Left lung (tissue), 4 donors: ENCODE measurements at regions not wholly inside any gene's neighbourhood (a gene's known extent, or its start where the extent isn't known, plus 50 kb on each side); places are given as distances from the start of the nearest gene placed in this dataset.

Experiments
- ATAC-seq: fragments of 200-7000 bp; cut with Tn5 transposase; one replicate; pipeline ENCODE4 v1.9.1; 2020; ENCODE audit warnings: moderate library complexity
- DNase-seq, 4 donors: peaks; one replicate each; pipeline ENCODE4 v3.0.0-alpha.2; 2013 to 2020
- H3K27ac ChIP-seq, 2 donors: fragments of 200-600 bp; sonication (generic) in 1 of 2; one replicate each; pipeline versions ENCODE4 v1.5.0 to v1.8.0; 2020 to 2021
- H3K27me3 ChIP-seq, 2 donors: fragments of 200-600 bp; sonication (generic) in 1 of 2; one replicate each; pipeline versions ENCODE4 v1.5.0 to v1.8.0; 2020 to 2021
- H3K36me3 ChIP-seq, 2 donors: fragments of 200-600 bp; sonication (generic) in 1 of 2; one replicate each; pipeline versions ENCODE4 v1.5.0 to v1.8.0; 2020 to 2021
- H3K4me1 ChIP-seq, 2 donors: fragments of 200-600 bp; one replicate each; pipeline ENCODE4 v1.8.0; 2021
- H3K4me3 ChIP-seq, 2 donors: fragments of 200-600 bp; sonication (generic) in 1 of 2; one replicate each; pipeline versions ENCODE4 v1.5.0 to v1.8.0; 2020 to 2021; ENCODE audit warnings: mild to moderate bottlenecking in 1 of 2
- H3K9me3 ChIP-seq, 2 donors: fragments of 200-600 bp; sonication (generic) in 1 of 2; one replicate each; pipeline versions ENCODE4 v1.5.0 to v1.8.0; 2020 to 2021
- CTCF ChIP-seq, 2 donors: fragments of 200-600 bp; sonication (generic) in 1 of 2; IDR thresholded peaks; one replicate each; pipeline versions ENCODE4 v1.5.0 to v1.8.0; 2021; ENCODE audit warnings: antibody characterized with exemption in 2 of 2
- intact Hi-C, 2 donors: fragments of 100-400 bp; cut with DNase I; formaldehyde crosslinking; loops; one replicate each; pipeline versions ENCODE4 v1.11.2 to v1.14.2; 2022
- donor health status: DM: no; HTN: yes; CAD: no.
- donor health status: DM: no; HTN: no; CAD: no.

GRCh38 chr13:112202266-112202665 is 135.3 kb downstream of the SOX1 start:
- intact Hi-C loops, result no loop called here
- ATAC-seq, result no peak
- TF ChIP-seq CTCF (IDR thresholded peaks at IDR 0.05), result no peak

DNA sequence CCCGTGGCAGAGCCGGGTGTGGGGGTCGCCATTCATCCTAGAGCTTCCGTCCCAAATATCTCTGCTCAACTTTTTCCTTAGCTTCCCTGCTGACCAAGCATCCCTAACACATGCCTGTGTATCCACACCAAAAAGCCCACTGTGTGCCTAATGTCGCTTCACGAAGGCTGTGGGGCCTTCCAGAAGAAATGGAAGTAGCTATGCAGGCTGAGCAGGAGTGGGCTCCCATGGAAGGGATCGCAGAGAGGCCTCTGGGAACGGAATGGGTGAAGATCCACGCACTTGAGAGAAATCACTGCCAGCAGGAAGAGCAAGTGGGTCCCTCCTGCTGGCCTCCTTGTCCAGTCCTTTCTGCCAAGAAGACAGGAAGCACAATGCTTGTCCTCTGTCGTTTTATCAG is 136.0 kb downstream of the SOX1 start:
- DNase-seq (no peak), ATAC-seq (no peak)
- Histone ChIP-seq H3K4me3 (no peak overlapping the region), H3K4me1 (peaks cover 0 to 7% of the 10 kb centered on the region in 2 donors), H3K9me3 (no peaks in the 10 kb centered on the region), H3K27me3 (peaks cover 21 to 78% of the 10 kb centered on the region in 2 donors), H3K36me3 (no peaks in the 10 kb centered on the region), H3K27ac (no peak overlapping the region)
- intact Hi-C loops, result no loop called here
- no peak for TF ChIP-seq CTCF (IDR thresholded peaks at IDR 0.05)

More at GRCh38 chr13:112202266-112202665, 135.3 kb downstream of the SOX1 start:
- DNase-seq, result no peak
- no peaks in the 10 kb centered on the region for H3K9me3 ChIP-seq
- peaks cover 0 to 7% of the 10 kb centered on the region in 2 donors for H3K4me1 ChIP-seq
- no peak overlapping the region for H3K4me3 ChIP-seq
- H3K27me3 ChIP-seq, result peaks cover 21 to 71% of the 10 kb centered on the region in 2 donors
- H3K27ac ChIP-seq, result no peak overlapping the region
- no peaks in the 10 kb centered on the region for H3K36me3 ChIP-seq

GRCh38 chr13:112203614-112204013 is 136.7 kb downstream of the SOX1 start:
- H3K4me3 ChIP-seq, result no peak overlapping the region
- H3K36me3 ChIP-seq, result no peaks in the 10 kb centered on the region
- TF ChIP-seq CTCF (IDR thresholded peaks at IDR 0.05), result no peak
- intact Hi-C loops, result no loop called here
- H3K4me1 ChIP-seq, result peaks cover 0 to 7% of the 10 kb centered on the region in 2 donors
- H3K9me3 ChIP-seq, result no peaks in the 10 kb centered on the region
- ATAC-seq (no peak), DNase-seq (no peak)
- peaks cover 21 to 80% of the 10 kb centered on the region in 2 donors for H3K27me3 ChIP-seq
- no peak overlapping the region for H3K27ac ChIP-seq

GRCh38 chr13:112204346-112205327 is 137.7 kb downstream of the SOX1 start:
- DNase-seq (no peak), ATAC-seq (peak; percentile 15)
- H3K27ac ChIP-seq, result no peak overlapping the region
- no peaks in the 10 kb centered on the region for H3K9me3 ChIP-seq
- no peak for TF ChIP-seq CTCF (IDR thresholded peaks at IDR 0.05)
- intact Hi-C loops, result no loop called here
- H3K36me3 ChIP-seq, result no peaks in the 10 kb centered on the region
- H3K4me3 ChIP-seq, result no peak overlapping the region
- H3K27me3 ChIP-seq, result peaks cover 21 to 77% of the 10 kb centered on the region in 2 donors
- peaks cover 0 to 7% of the 10 kb centered on the region in 2 donors for H3K4me1 ChIP-seq

GRCh38 chr13:112205990-112206389 is 139.0 kb downstream of the SOX1 start:
- no peaks in the 10 kb centered on the region for H3K9me3 ChIP-seq
- ATAC-seq (no peak), DNase-seq (no peak)
- H3K4me1 ChIP-seq, result peaks cover 0 to 7% of the 10 kb centered on the region in 2 donors
- no peaks in the 10 kb centered on the region for H3K36me3 ChIP-seq
- H3K27ac ChIP-seq, result no peak overlapping the region
- H3K4me3 ChIP-seq, result no peak overlapping the region
- peaks cover 21 to 75% of the 10 kb centered on the region in 2 donors for H3K27me3 ChIP-seq
- TF ChIP-seq CTCF (IDR thresholded peaks at IDR 0.05), result no peak
- intact Hi-C loops, result no loop called here
